Gastrocnemius medialis (tissue), 4 donors: ENCODE measurements at regions not wholly inside any gene's neighbourhood (a gene's known extent, or its start where the extent isn't known, plus 50 kb on each side); places are given as distances from the start of the nearest gene placed in this dataset.

Source experiments
- ATAC-seq, 2 donors: fragments of 150-250 bp; one replicate each; pipeline ENCODE4 v1.9.1; 2016
- DNase-seq, 2 donors: peaks; one replicate each; pipeline ENCODE4 v3.0.0-alpha.2; 2019
- H3K27ac ChIP-seq, 4 donors: fragments of 200-600 bp; sonication (generic); 1 replicate in 1 of 4; 2 replicates in 3 of 4; pipeline ENCODE4 v1.5.1; 2016 to 2018; ENCODE audit warnings: mild to moderate bottlenecking in 2 of 4, moderate library complexity in 1 of 4
- H3K27me3 ChIP-seq, 3 donors: fragments of 200-600 bp; sonication (generic) in 2 of 3; 1 replicate in 1 of 3; 2 replicates in 2 of 3; pipeline versions ENCODE4 v1.5.1 to v1.6.0; 2016 to 2019; ENCODE audit warnings: mild to moderate bottlenecking in 1 of 3, moderate library complexity in 1 of 3
- H3K36me3 ChIP-seq, 2 donors: fragments of 200-600 bp; sonication (generic) in 1 of 2; one replicate each; pipeline ENCODE4 v1.5.1; 2017 to 2018
- H3K4me1 ChIP-seq, 2 donors: fragments of 200-600 bp; sonication (generic) in 1 of 2; one replicate each; pipeline ENCODE4 v1.5.1; 2016 to 2017; ENCODE audit warnings: mild to moderate bottlenecking in 2 of 2
- H3K4me3 ChIP-seq, 4 donors: fragments of 200-600 bp; sonication (generic) in 3 of 4; 1 replicate in 1 of 4; 2 replicates in 3 of 4; pipeline ENCODE4 v1.5.1; 2016 to 2019; ENCODE audit warnings: mild to moderate bottlenecking in 2 of 4
- H3K9me3 ChIP-seq, 3 donors: fragments of 200-600 bp; sonication (generic) in 2 of 3; 1 replicate in 1 of 3; 2 replicates in 2 of 3; pipeline ENCODE4 v1.5.1; 2016 to 2019
- CTCF ChIP-seq, 5 experiments: fragments of 450-650 bp in 3 of 5; fragments of 200-600 bp in 2 of 5; sonication (generic) in 2 of 5; IDR thresholded peaks in 4 of 5; conservative IDR thresholded peaks in 1 of 5; 1 replicate in 4 of 5; 2 replicates in 1 of 5; pipeline ENCODE4 v1.5.1; 2016 to 2019; ENCODE audit warnings: antibody characterized with exemption in 5 of 5, mild to moderate bottlenecking in 3 of 5, moderate library complexity in 3 of 5
- POLR2A ChIP-seq, 2 donors: fragments of 450-650 bp; IDR thresholded peaks; one replicate each; pipeline ENCODE4 v1.6.1; 2017; ENCODE audit warnings: antibody characterized with exemption in 2 of 2, mild to moderate bottlenecking in 2 of 2, moderate library complexity in 2 of 2
- in situ Hi-C, 4 donors: fragments of 200-750 bp; cut with MboI; loops; one replicate each; pipeline versions ENCODE4 v1.15.0 to v1.8.0; 2017; ENCODE audit warnings: low sequenced_read_pairs in 4 of 4
- intact Hi-C: fragments of 100-400 bp; cut with DNase I; formaldehyde crosslinking; loops from one replicate; pipeline ENCODE4 v1.15.1; 2023; ENCODE audit warnings: low total_unique reads

- intact Hi-C loops (no loop called here), in situ Hi-C loops (no loop called here)
- Histone ChIP-seq H3K9me3 (no peaks in the 10 kb centered on the region), H3K27me3 (no peaks in the 10 kb centered on the region), H3K4me3 (no peak overlapping the region), H3K36me3 (no peaks in the 10 kb centered on the region), H3K27ac (no peak overlapping the region), H3K4me1 (no peaks in the 10 kb centered on the region)
- no peak for TF ChIP-seq POLR2A (IDR thresholded peaks at IDR 0.05)
- no peak for TF ChIP-seq CTCF (IDR thresholded peaks at IDR 0.05 in 4 of 5, conservative IDR thresholded peaks at IDR 0.05 in 1 of 5)
- no peak for DNase-seq
- no peak for ATAC-seq
Observed at GRCh38 chr3:153714016-153714415, 407.2 kb upstream of the ARHGEF26 start.

- H3K36me3 ChIP-seq = no peaks in the 10 kb centered on the region
- H3K27me3 ChIP-seq = no peaks in the 10 kb centered on the region
- DNase-seq = no peak
- no peaks in the 10 kb centered on the region for H3K4me1 ChIP-seq
- no peaks in the 10 kb centered on the region for H3K9me3 ChIP-seq
- no peak overlapping the region for H3K27ac ChIP-seq
- no peak overlapping the region for H3K4me3 ChIP-seq
- in situ Hi-C loops = no loop called here
- intact Hi-C loops = no loop called here
- TF ChIP-seq POLR2A (IDR thresholded peaks at IDR 0.05) = no peak
- no peak for TF ChIP-seq CTCF (IDR thresholded peaks at IDR 0.05 in 4 of 5, conservative IDR thresholded peaks at IDR 0.05 in 1 of 5)
- ATAC-seq = no peak
Observed at GRCh38 chr3:153714588-153715290, 406.5 kb upstream of the ARHGEF26 start.

GRCh38 chr3:153722157-153722556, 399.0 kb upstream of the ARHGEF26 start:
- no peak for TF ChIP-seq POLR2A (IDR thresholded peaks at IDR 0.05)
- TF ChIP-seq CTCF (IDR thresholded peaks at IDR 0.05 in 4 of 5, conservative IDR thresholded peaks at IDR 0.05 in 1 of 5) = no peak
- intact Hi-C loops = no loop called here
- Histone ChIP-seq H3K27me3 (no peaks in the 10 kb centered on the region), H3K9me3 (no peaks in the 10 kb centered on the region), H3K4me1 (no peaks in the 10 kb centered on the region), H3K36me3 (no peaks in the 10 kb centered on the region), H3K4me3 (no peak overlapping the region), H3K27ac (no peak overlapping the region)
- no peak for ATAC-seq
- no peak for DNase-seq
- in situ Hi-C loops = no loop called here

GRCh38 chr3:153731071-153731470, 390.1 kb upstream of the ARHGEF26 start:
- in situ Hi-C loops (no loop called here), intact Hi-C loops (no loop called here)
- no peaks in the 10 kb centered on the region for H3K9me3 ChIP-seq
- H3K27me3 ChIP-seq = no peaks in the 10 kb centered on the region
- H3K4me3 ChIP-seq = no peak overlapping the region
- no peak for DNase-seq
- H3K36me3 ChIP-seq = no peaks in the 10 kb centered on the region
- ATAC-seq = no peak
- TF ChIP-seq POLR2A (IDR thresholded peaks at IDR 0.05) = no peak
- TF ChIP-seq CTCF (IDR thresholded peaks at IDR 0.05 in 4 of 5, conservative IDR thresholded peaks at IDR 0.05 in 1 of 5) = no peak
- H3K27ac ChIP-seq = no peak overlapping the region
- no peaks in the 10 kb centered on the region for H3K4me1 ChIP-seq
